Liver (tissue), 8 donors: ENCODE measurements at regions not wholly inside any gene's neighbourhood (a gene's known extent, or its start where the extent isn't known, plus 50 kb on each side); places are given as distances from the start of the nearest gene placed in this dataset.

ENCODE experiments used
- DNase-seq: peaks from one replicate; pipeline ENCODE4 v3.0.0-alpha.2; 2017; ENCODE audit warnings: low spot score
- H3K27ac ChIP-seq, 2 donors: one replicate each; pipeline ENCODE4 v1.7.0; 2013; ENCODE audit warnings: inconsistent platforms in 2 of 2, low read length in 2 of 2, control low read depth in 1 of 2, low read depth in 1 of 2, mild to moderate bottlenecking in 1 of 2
- H3K27me3 ChIP-seq, 4 donors: one replicate each; pipeline versions ENCODE4 v1.6.1 to v1.7.0; 2013; ENCODE audit warnings: low read length in 3 of 4, inconsistent platforms in 1 of 4, mild to moderate bottlenecking in 1 of 4, moderate library complexity in 1 of 4; ENCODE audit not compliant: control insufficient read depth in 4 of 4, insufficient read depth in 4 of 4
- H3K36me3 ChIP-seq, 4 donors: one replicate each; pipeline versions ENCODE4 v1.6.1 to v1.7.0; 2013; ENCODE audit warnings: low read length in 3 of 4, mild to moderate bottlenecking in 3 of 4, low read depth in 1 of 4, moderate library complexity in 1 of 4; ENCODE audit not compliant: control insufficient read depth in 4 of 4, insufficient read depth in 3 of 4
- H3K4me1 ChIP-seq, 4 donors: one replicate each; pipeline versions ENCODE4 v1.6.1 to v1.7.0; 2013; ENCODE audit warnings: low read length in 3 of 4, mild to moderate bottlenecking in 3 of 4, moderate library complexity in 1 of 4; ENCODE audit not compliant: control insufficient read depth in 4 of 4, insufficient read depth in 4 of 4
- H3K4me3 ChIP-seq, 3 donors: one replicate each; pipeline versions ENCODE4 v1.6.1 to v1.7.0; 2013; ENCODE audit warnings: low read length in 3 of 3, control low read depth in 1 of 3, low read depth in 1 of 3, mild to moderate bottlenecking in 1 of 3
- H3K9ac ChIP-seq, 2 donors: one replicate each; pipeline ENCODE4 v1.7.0; 2013; ENCODE audit warnings: low read length in 2 of 2, mild to moderate bottlenecking in 2 of 2, moderate library complexity in 2 of 2, control low read depth in 1 of 2, low read depth in 1 of 2
- H3K9me3 ChIP-seq, 4 donors: one replicate each; pipeline versions ENCODE4 v1.6.1 to v1.7.0; 2013; ENCODE audit warnings: low read length in 3 of 4; ENCODE audit not compliant: control insufficient read depth in 4 of 4
- EGR1 ChIP-seq, 2 donors: IDR thresholded peaks; 2 replicates each; pipeline ENCODE4 v1.6.1; 2016 to 2018; ENCODE audit warnings: antibody characterized with exemption in 2 of 2, low read depth in 2 of 2
- FOXA1 ChIP-seq: IDR thresholded peaks from 2 replicates; pipeline ENCODE4 v1.6.1; 2016; ENCODE audit warnings: antibody characterized with exemption
- FOXA2 ChIP-seq: IDR thresholded peaks from 2 replicates; pipeline ENCODE4 v1.6.1; 2016; ENCODE audit warnings: antibody characterized with exemption
- GABPA ChIP-seq, 2 donors: IDR thresholded peaks in 1 of 2; conservative IDR thresholded peaks in 1 of 2; 2 replicates each; pipeline ENCODE4 v1.6.1; 2016; ENCODE audit warnings: antibody characterized with exemption in 2 of 2, mild to moderate bottlenecking in 1 of 2, moderate library complexity in 1 of 2
- HNF4G ChIP-seq: IDR thresholded peaks from 2 replicates; pipeline ENCODE4 v1.6.1; 2016; ENCODE audit warnings: antibody characterized with exemption
- JUND ChIP-seq, 2 donors: IDR thresholded peaks; 2 replicates each; pipeline ENCODE4 v1.6.1; 2016; ENCODE audit warnings: antibody characterized with exemption in 2 of 2
- NR2F2 ChIP-seq: IDR thresholded peaks from 2 replicates; pipeline ENCODE4 v1.6.1; 2016; ENCODE audit warnings: antibody characterized with exemption
- RAD21 ChIP-seq, 2 donors: IDR thresholded peaks; 2 replicates each; pipeline ENCODE4 v1.6.1; 2016; ENCODE audit warnings: antibody characterized with exemption in 2 of 2, mild to moderate bottlenecking in 2 of 2
- REST ChIP-seq: IDR thresholded peaks from 2 replicates; pipeline ENCODE4 v1.6.1; 2016; ENCODE audit warnings: antibody characterized with exemption, mild to moderate bottlenecking
- SP1 ChIP-seq: IDR thresholded peaks from 2 replicates; pipeline ENCODE4 v1.6.1; 2018; ENCODE audit warnings: antibody characterized with exemption, mild to moderate bottlenecking
- TAF1 ChIP-seq: conservative IDR thresholded peaks from 2 replicates; pipeline ENCODE4 v1.6.1; 2016; ENCODE audit warnings: antibody characterized with exemption, mild to moderate bottlenecking
- YY1 ChIP-seq: IDR thresholded peaks from 2 replicates; pipeline ENCODE4 v1.6.1; 2016; ENCODE audit warnings: antibody characterized with exemption, mild to moderate bottlenecking
- ZBTB33 ChIP-seq: IDR thresholded peaks from 2 replicates; pipeline ENCODE4 v1.6.1; 2016; ENCODE audit warnings: antibody characterized with exemption
- WGBS: extraction: QIAGEN DNeasy Blood & Tissue Kit; methylation state at CpG from one replicate; pipeline ENCODE4 v1.1.7; 2013; 5-methylcytosine and 5-hydroxymethylcytosine counted together
- TF ChIP-seq, protein P1 (sequence below): IDR thresholded peaks from 2 replicates; pipeline ENCODE4 v1.6.1; 2016; ENCODE audit warnings: antibody characterized with exemption
- TF ChIP-seq, protein P2 (sequence below): IDR thresholded peaks from 2 replicates; pipeline ENCODE4 v1.6.1; 2016; ENCODE audit warnings: antibody characterized with exemption
- TF ChIP-seq, protein P3 (sequence below): fragments of 150-350 bp; IDR thresholded peaks from 2 replicates; pipeline ENCODE4 v1.5.1; 2017; ENCODE audit warnings: improper control_type of control experiment, low read depth, low read length; ENCODE audit not compliant: missing input control
- donor health status: healthy.
- donor health status: healthy.
- donor health status: healthy.
- donor health status: healthy.
- donor health status: healthy.

- no peak overlapping the region for H3K4me3 ChIP-seq
- WGBS = 95% methylated on average over 14 of the region's 14 CpGs
- TF ChIP-seq FOXA2 (no peak), ZBTB33 (no peak), RAD21 (IDR thresholded peaks at IDR 0.05) (peak; percentile 6 to 10)
- no peak for DNase-seq
- H3K9me3 ChIP-seq = no peaks in the 10 kb centered on the region
- H3K36me3 ChIP-seq = no peaks in the 10 kb centered on the region
- H3K27me3 ChIP-seq = no peaks in the 10 kb centered on the region
- H3K27ac ChIP-seq = no peak overlapping the region
- H3K4me1 ChIP-seq = no peaks in the 10 kb centered on the region
- H3K9ac ChIP-seq = no peak overlapping the region
Observed at GRCh38 chr10:78933828-78934531, 134.8 kb upstream of the ZMIZ1 start.

DNA sequence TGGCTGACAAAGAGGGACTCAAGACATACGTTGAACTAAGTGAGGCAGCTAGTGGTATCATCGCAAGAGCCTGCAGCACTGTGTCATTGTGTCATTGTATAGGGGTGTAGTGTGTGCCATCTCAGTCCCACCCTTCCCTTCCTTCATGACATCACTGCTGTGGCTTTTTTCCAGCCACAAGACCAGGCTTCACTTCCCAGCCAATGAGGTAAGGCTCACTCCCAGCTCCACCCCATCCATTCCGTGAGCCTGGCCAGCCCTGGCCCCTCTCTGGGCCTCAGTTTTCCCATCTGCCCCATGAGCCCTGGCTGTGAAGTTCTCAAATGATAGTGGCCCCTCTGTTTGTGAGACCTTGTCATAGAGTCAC, 134.3 kb upstream of the ZMIZ1 start:
- 88% methylated on average over 3 of the region's 3 CpGs for WGBS
- H3K9me3 ChIP-seq = no peaks in the 10 kb centered on the region
- H3K4me3 ChIP-seq = no peak overlapping the region
- no peaks in the 10 kb centered on the region for H3K4me1 ChIP-seq
- TF ChIP-seq FOXA2 (no peak), HNF4G (no peak), ZBTB33 (no peak), EGR1 (IDR thresholded peaks at IDR 0.05; ENCODE audit: low read depth in 2 of 2) (no peak), FOXA1 (no peak), NR2F2 (no peak), SP1 (no peak), GABPA (IDR thresholded peaks at IDR 0.05 in 1 of 2, conservative IDR thresholded peaks at IDR 0.05 in 1 of 2) (no peak), TAF1 (no peak), RAD21 (IDR thresholded peaks at IDR 0.05) (no peak), YY1 (no peak), JUND (IDR thresholded peaks at IDR 0.05) (no peak), REST (no peak)
- TF ChIP-seq, protein P1, sequence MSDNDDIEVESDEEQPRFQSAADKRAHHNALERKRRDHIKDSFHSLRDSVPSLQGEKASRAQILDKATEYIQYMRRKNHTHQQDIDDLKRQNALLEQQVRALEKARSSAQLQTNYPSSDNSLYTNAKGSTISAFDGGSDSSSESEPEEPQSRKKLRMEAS = no peak
- TF ChIP-seq, protein P2, sequence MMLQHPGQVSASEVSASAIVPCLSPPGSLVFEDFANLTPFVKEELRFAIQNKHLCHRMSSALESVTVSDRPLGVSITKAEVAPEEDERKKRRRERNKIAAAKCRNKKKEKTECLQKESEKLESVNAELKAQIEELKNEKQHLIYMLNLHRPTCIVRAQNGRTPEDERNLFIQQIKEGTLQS = no peak
- TF ChIP-seq, protein P3, sequence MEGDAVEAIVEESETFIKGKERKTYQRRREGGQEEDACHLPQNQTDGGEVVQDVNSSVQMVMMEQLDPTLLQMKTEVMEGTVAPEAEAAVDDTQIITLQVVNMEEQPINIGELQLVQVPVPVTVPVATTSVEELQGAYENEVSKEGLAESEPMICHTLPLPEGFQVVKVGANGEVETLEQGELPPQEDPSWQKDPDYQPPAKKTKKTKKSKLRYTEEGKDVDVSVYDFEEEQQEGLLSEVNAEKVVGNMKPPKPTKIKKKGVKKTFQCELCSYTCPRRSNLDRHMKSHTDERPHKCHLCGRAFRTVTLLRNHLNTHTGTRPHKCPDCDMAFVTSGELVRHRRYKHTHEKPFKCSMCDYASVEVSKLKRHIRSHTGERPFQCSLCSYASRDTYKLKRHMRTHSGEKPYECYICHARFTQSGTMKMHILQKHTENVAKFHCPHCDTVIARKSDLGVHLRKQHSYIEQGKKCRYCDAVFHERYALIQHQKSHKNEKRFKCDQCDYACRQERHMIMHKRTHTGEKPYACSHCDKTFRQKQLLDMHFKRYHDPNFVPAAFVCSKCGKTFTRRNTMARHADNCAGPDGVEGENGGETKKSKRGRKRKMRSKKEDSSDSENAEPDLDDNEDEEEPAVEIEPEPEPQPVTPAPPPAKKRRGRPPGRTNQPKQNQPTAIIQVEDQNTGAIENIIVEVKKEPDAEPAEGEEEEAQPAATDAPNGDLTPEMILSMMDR = no peak
- H3K9ac ChIP-seq = no peak overlapping the region
- H3K27ac ChIP-seq = no peak overlapping the region
- DNase-seq = no peak
- H3K27me3 ChIP-seq = no peaks in the 10 kb centered on the region
- H3K36me3 ChIP-seq = no peaks in the 10 kb centered on the region
